GM23248 (cell line): ENCODE measurements at regions not wholly inside any gene's neighbourhood (a gene's known extent, or its start where the extent isn't known, plus 50 kb on each side); places are given as distances from the start of the nearest gene placed in this dataset.

Experiments used
- EZH2 ChIP-seq: fragments of 200-600 bp; sonication (generic); IDR thresholded peaks from 2 replicates; pipeline ENCODE4 v1.6.1; 2018; ENCODE audit warnings: antibody characterized with exemption, mild to moderate bottlenecking; ENCODE audit not compliant: insufficient read depth, poor library complexity, severe bottlenecking
- EZH2phosphoT487 ChIP-seq: fragments of 200-600 bp; sonication (generic); IDR thresholded peaks from 2 replicates; pipeline ENCODE4 v1.6.1; 2018; ENCODE audit warnings: antibody characterized with exemption, moderate library complexity, mild to moderate bottlenecking, low read depth; ENCODE audit not compliant: insufficient read depth

- no peak for TF ChIP-seq EZH2
- no peak for TF ChIP-seq EZH2phosphoT487
Measured at GRCh38 chr5:138663009-138663408, 87.8 kb upstream of the HSPA9 start.
